Fibroblast of the aortic adventitia (primary cell): ENCODE measurements at regions not wholly inside any gene's neighbourhood (a gene's known extent, or its start where the extent isn't known, plus 50 kb on each side); places are given as distances from the start of the nearest gene placed in this dataset.

Experiments
- DNase-seq: peaks from one replicate; pipeline ENCODE4 v3.0.0-alpha.2; 2010; ENCODE audit warnings: low read depth
- H3K4me3 ChIP-seq: 2 replicates; pipeline ENCODE4 v1.5.1; 2011; ENCODE audit warnings: low read depth, mild to moderate bottlenecking, control low read depth, low read length, moderate library complexity
- TF ChIP-seq, protein P1 (sequence below): IDR thresholded peaks from 2 replicates; pipeline ENCODE4 v1.5.1; 2011; ENCODE audit warnings: mild to moderate bottlenecking, low read length, control low read depth, inconsistent platforms; ENCODE audit not compliant: insufficient read depth

GRCh38 chr17:34717092-34717491, 137.7 kb downstream of the TMEM132E start:
- TF ChIP-seq, protein P1, sequence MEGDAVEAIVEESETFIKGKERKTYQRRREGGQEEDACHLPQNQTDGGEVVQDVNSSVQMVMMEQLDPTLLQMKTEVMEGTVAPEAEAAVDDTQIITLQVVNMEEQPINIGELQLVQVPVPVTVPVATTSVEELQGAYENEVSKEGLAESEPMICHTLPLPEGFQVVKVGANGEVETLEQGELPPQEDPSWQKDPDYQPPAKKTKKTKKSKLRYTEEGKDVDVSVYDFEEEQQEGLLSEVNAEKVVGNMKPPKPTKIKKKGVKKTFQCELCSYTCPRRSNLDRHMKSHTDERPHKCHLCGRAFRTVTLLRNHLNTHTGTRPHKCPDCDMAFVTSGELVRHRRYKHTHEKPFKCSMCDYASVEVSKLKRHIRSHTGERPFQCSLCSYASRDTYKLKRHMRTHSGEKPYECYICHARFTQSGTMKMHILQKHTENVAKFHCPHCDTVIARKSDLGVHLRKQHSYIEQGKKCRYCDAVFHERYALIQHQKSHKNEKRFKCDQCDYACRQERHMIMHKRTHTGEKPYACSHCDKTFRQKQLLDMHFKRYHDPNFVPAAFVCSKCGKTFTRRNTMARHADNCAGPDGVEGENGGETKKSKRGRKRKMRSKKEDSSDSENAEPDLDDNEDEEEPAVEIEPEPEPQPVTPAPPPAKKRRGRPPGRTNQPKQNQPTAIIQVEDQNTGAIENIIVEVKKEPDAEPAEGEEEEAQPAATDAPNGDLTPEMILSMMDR: no peak
- no peak for DNase-seq
- H3K4me3 ChIP-seq: no peak overlapping the region

DNA sequence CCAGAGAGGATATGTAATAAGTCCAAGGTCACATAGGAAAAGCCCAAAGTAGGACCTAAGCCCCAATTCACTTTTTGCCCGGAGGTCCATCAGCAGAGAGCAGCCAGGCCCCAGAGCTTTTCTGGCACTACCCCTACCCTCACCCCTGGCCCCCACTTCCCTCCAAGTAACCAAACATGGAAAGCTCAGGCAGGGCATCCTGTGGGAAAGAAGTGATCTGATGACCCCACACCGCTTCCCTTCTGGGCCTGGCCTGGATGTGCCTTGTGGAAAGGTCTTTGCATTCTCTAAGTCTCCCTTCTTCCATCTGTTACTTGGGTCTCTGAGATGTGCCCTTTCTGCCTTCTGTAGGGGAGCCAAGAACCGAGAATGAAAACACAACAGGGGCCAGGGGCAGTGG, 136.9 kb downstream of the TMEM132E start:
- no peak overlapping the region for H3K4me3 ChIP-seq
- no peak for DNase-seq
- TF ChIP-seq, protein P1: no peak

GRCh38 chr17:34715504-34715903, 136.1 kb downstream of the TMEM132E start:
- H3K4me3 ChIP-seq: no peak overlapping the region
- no peak for DNase-seq
- TF ChIP-seq, protein P1: no peak

DNA sequence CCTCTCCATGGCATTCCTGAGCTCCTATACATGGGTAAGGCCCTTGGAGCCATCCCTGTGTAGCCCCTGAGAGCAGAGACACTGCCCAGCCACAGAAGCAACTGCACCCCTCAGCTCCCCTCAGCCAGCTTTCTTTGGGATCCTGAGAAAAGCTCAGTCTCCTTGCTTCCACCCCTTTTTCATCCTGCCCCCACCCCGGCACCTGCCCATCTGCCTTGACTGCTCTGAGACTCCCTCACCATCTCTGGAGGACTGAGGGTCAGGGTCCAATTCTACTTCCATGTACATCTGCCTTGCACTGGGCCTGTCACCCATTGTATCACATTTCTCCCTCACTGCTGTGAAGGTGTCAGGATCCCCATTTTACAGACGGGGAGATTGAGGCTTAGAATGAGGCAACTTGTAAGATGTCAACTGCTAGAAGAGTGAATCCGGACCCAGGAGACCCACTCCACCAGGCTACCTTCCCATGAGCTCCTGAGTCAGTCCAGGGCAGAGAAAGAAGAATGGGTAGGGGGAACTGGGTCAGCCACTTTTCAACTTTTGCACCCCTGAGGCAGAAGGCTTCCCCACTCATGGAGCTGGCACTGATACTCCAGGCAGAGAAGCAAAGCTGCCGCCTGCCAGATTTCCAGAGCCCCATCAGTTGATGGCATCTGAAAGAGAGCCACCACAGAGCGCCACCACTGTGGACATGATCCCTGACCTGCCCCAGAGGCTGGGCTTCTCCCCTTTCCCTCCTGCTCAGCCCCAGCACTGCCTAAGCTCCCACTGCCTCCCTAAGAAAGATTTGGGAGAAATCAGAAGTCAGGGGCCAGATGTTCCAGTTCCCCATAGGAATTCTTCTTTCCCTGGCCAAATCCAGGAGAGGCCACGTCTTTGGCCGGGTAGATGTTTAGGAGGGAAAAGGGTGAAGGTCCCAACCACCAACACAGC, 135.4 kb downstream of the TMEM132E start:
- DNase-seq: no peak
- TF ChIP-seq, protein P1: no peak
- no peak overlapping the region for H3K4me3 ChIP-seq

DNA sequence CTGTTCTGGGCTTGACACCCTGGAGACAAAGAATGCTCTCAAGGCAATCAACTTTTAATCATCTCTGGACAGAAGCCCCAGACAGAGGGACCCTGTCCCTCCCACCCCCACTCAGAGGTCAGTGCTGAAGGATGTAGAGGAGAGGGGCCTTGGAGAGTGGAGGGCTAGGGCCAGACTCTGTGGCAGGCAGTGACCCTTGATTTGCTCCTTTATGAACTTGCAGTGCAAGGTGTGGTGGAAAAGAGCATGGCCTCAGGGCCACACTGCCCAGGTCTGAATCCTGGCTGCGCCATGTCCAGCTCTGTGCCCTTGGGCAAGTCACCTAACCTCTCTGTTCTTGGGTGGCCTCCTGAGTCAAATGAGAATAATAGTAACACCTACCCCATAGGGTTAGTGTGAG, 134.3 kb downstream of the TMEM132E start:
- TF ChIP-seq, protein P1: no peak
- no peak for DNase-seq
- no peak overlapping the region for H3K4me3 ChIP-seq

- no peak for DNase-seq
- TF ChIP-seq, protein P1: no peak
- no peak overlapping the region for H3K4me3 ChIP-seq
Observed at GRCh38 chr17:34712481-34713195, 133.3 kb downstream of the TMEM132E start.
